BJ (cell line): ENCODE measurements at regions not wholly inside any gene's neighbourhood (a gene's known extent, or its start where the extent isn't known, plus 50 kb on each side); places are given as distances from the start of the nearest gene placed in this dataset.

Source experiments
- CTCF ChIA-PET: fragments of 350-600 bp; formaldehyde crosslinking; extraction: SDS; loops from one replicate; lab custom pipeline; 2021; ENCODE audit warnings: antibody characterized with exemption, inconsistent platforms; lab: Yijun Ruan, JAX
- POLR2A ChIA-PET: fragments of 300-600 bp; sonication (Branson Sonifier 250); formaldehyde crosslinking; extraction: SDS; loops from one replicate; lab custom pipeline; 2021; ENCODE audit warnings: antibody characterized with exemption; lab: Charles Lee
- DNase-seq: peaks from one replicate; pipeline ENCODE4 v3.0.0-alpha.2; 2011; ENCODE audit warnings: low read depth
- H3K27me3 ChIP-seq: 2 replicates; pipeline ENCODE4 v1.6.0; 2011; ENCODE audit warnings: low read length; ENCODE audit not compliant: control insufficient read depth, insufficient read depth
- H3K36me3 ChIP-seq: 2 replicates; pipeline ENCODE4 v1.5.1; 2011; ENCODE audit warnings: low read length; ENCODE audit not compliant: control insufficient read depth, insufficient read depth
- H3K4me3 ChIP-seq: 2 replicates; pipeline ENCODE4 v1.5.1; 2011; ENCODE audit warnings: low read depth, mild to moderate bottlenecking, control low read depth, low read length
- CTCF ChIP-seq: IDR thresholded peaks from 2 replicates; pipeline ENCODE4 v1.5.1; 2011; ENCODE audit warnings: low read depth, mild to moderate bottlenecking, control low read depth, inconsistent platforms, low read length, moderate library complexity; ENCODE audit not compliant: insufficient read depth

GRCh38 chr18:25455159-25455558 is 103.2 kb upstream of the ZNF521 start:
- TF ChIP-seq CTCF, result no peak
- Histone ChIP-seq H3K4me3 (no peak overlapping the region), H3K36me3 (no peaks in the 10 kb centered on the region), H3K27me3 (no peaks in the 10 kb centered on the region; the same call in 1 of the 2 replicates)
- ChIA-PET POLR2A (no interaction called here), CTCF (no interaction called here)
- DNase-seq, result no peak

- DNase-seq, result no peak
- no peaks in the 10 kb centered on the region for H3K36me3 ChIP-seq
- H3K27me3 ChIP-seq, result no peaks in the 10 kb centered on the region; the same call in 1 of the 2 replicates
- POLR2A ChIA-PET, result no interaction called here
- H3K4me3 ChIP-seq, result no peak overlapping the region
- no peak for TF ChIP-seq CTCF
- CTCF ChIA-PET, result no interaction called here
These were observed 102.8 kb upstream of the ZNF521 start for GRCh38 chr18:25454730-25455129.

- Histone ChIP-seq H3K36me3 (no peaks in the 10 kb centered on the region), H3K27me3 (no peaks in the 10 kb centered on the region; the same call in 1 of the 2 replicates), H3K4me3 (no peak overlapping the region)
- no peak for TF ChIP-seq CTCF
- POLR2A ChIA-PET, result interaction anchor here (0.6 kb wide), 2 partner anchors 79 to 106 kb away, joined by 3 to 8 read pairs; no protein-coding TSS in a partner anchor
- CTCF ChIA-PET, result interaction anchor here (0.6 kb wide), 1 partner anchor 396 kb away, joined by 3 read pairs; no protein-coding TSS in a partner anchor
- DNase-seq, result no peak
These were observed 102.3 kb upstream of the ZNF521 start for GRCh38 chr18:25454270-25454659.

- Histone ChIP-seq H3K27me3 (no peaks in the 10 kb centered on the region; the same call in 1 of the 2 replicates), H3K4me3 (no peak overlapping the region), H3K36me3 (no peaks in the 10 kb centered on the region)
- TF ChIP-seq CTCF, result no peak
- CTCF ChIA-PET, result interaction anchor here (0.6 kb wide), 1 partner anchor 397 kb away, joined by 3 read pairs; no protein-coding TSS in a partner anchor
- DNase-seq, result peak; percentile 81
- POLR2A ChIA-PET, result interaction anchor here (0.6 kb wide), 2 partner anchors 79 to 105 kb away, joined by 3 to 8 read pairs; no protein-coding TSS in a partner anchor
These were observed 101.7 kb upstream of the ZNF521 start for GRCh38 chr18:25453556-25454269.

- H3K27me3 ChIP-seq, result no peaks in the 10 kb centered on the region
- DNase-seq, result no peak
- ChIA-PET CTCF (no interaction called here), POLR2A (no interaction called here)
- no peak for TF ChIP-seq CTCF
- H3K4me3 ChIP-seq, result no peak overlapping the region
- no peaks in the 10 kb centered on the region for H3K36me3 ChIP-seq
These were observed 99.2 kb upstream of the ZNF521 start for GRCh38 chr18:25451077-25451658.
